GM18870 (cell line): ENCODE measurements at regions not wholly inside any gene's neighbourhood (a gene's known extent, or its start where the extent isn't known, plus 50 kb on each side); places are given as distances from the start of the nearest gene placed in this dataset.
"Not testable (repeated sequence)": the region's sequence is repeated elsewhere in the genome, so short reads cannot be mapped to it uniquely, and the experiment has no call there.

Experiments used
- ATAC-seq: cut with Tn5 transposase; IDR thresholded peaks from one replicate; pipeline ENCODE4 v1.9.1; 2021; ENCODE audit warnings: moderate library complexity; ENCODE audit not compliant: unreplicated experiment

DNA sequence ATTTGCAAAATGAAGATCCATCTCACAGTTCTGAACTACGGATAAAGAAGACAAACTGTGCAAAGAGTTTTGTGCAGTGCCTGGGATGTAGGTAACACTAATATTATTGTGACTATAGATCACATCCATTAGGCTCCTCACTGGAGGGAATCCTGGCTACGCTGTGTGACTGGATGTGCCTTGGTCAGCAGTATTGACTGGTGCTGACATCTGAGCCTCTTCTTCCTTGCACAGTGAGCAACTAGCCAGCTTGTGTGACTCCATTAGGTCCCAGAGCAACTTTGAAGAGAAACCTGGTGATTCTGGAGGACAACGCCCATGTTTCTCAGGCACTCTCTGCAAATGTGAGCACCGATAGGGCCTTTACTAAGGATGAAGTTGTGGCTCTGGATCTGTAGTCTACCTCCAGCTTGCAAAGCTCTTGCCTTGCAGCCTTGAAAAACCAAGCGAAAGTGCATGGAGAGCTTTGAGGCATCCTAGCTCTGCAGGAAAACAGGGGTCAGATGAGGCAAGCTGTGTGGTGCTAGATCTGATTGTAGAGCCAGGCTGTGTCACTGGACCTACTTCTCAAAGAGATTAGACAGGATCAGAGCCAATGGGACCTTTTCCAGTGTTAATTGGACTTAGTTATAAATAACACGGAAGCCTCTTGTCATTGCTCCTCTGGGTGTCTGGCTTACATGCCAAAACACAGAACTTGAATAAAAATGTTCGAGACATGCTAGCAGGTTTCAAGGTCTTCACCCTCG is 303.6 kb upstream of the LYZL1 start:
- ATAC-seq = no peak

DNA sequence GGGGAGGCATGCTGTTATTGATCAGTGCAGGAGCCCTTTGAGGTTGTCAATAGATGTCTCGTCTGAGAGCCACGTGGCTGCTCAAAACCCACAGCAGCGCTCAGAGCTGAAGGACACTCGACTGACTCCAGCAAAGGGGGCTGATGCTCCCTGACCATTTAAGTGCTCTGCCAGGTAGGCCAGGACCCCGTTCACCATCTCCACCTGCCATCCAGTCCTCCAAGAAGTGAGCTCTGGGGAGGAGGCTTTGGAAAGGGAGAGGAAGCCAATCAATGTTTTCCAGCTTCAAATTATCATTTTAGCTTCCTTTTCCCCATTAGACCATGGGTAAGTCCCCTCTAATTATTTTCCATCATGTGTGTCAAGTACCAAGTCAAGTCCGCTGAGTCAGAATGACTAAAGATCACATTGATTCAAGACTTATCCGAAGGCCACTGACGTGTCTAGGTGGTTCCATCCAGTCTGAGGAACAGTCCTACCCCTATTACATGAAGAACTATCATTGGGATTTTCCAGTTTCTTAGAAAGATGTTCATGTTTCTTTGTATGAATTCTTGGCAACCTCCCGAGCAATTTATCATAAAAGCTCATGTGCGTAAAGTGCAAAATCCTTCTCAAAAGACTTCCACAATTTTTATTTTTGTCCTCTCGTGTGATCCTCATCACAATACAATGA is 302.6 kb upstream of the LYZL1 start:
- no peak for ATAC-seq

DNA sequence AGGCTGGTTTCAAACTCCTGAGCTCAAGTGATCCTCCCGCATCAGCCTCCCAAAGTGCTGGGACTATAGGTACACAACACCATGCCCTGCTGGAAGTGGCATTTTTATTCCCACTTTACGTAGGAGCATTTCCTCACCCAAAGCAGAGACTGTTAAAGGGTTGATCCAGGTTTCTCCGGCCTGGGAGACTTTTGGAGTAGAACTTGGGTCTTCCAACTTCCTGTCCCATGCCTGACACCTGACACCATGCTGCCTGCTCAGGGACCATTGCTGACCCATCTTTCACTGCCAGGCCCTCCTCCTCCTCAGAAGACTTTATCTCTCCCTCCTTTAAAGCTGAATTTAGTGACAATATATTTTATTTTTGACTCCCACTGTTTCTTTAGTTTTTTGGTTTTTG is 302.0 kb upstream of the LYZL1 start:
- ATAC-seq = no peak

DNA sequence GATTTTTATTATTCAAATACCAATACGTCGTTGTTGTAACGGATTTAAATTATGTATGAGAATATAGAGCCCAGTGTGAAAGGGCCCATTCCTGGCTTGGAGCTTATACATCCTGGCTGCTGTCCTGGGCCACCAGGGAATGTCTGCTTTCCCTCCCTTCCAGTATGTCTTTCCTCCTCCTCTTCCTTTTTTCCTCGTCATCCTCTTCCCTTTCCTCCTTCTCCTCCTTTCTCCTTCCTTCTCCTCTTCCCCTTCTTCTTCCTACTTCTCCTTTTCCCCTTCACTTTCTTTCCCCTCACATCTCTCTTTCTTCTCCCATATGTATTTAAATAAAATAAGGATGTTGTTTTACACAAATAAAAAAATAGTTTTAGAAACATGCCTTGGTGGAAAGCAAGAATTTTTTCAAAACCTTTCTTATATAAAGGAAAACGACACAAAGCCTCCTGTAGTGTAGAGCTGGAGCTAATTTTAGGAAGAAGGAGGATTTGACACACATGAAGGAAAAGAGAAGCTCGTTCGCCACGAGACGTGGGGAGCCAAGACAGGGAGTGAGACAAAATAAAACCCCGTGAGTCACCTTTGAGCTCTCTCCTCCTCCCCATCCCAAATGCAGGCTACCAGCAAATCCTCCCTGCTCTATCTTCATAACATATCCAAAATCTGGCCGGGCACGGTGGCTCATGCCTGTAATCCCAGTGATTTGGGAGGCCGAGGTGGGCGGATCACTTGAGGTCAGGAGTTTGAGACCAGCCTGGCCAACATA is 301.1 kb upstream of the LYZL1 start:
- no peak for ATAC-seq

DNA sequence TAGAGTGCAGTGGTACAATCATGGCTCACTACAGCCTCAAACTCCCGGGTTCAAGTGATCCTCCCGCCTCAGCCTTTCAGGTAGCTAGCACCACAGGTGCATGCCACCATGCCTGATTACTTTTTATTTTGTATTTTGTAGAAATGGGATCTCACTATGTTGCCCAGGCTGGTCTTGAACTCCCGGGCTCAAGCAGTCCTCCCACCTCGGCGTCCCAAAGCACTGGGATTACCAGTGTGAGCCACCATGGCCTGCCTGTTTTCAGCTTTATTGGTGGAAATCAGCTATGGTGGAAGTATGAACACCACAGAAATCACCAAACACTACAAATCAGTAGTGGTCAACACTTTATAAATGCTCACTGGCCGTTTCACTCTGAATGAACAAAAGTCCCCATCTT is 299.9 kb upstream of the LYZL1 start:
- ATAC-seq = no peak

DNA sequence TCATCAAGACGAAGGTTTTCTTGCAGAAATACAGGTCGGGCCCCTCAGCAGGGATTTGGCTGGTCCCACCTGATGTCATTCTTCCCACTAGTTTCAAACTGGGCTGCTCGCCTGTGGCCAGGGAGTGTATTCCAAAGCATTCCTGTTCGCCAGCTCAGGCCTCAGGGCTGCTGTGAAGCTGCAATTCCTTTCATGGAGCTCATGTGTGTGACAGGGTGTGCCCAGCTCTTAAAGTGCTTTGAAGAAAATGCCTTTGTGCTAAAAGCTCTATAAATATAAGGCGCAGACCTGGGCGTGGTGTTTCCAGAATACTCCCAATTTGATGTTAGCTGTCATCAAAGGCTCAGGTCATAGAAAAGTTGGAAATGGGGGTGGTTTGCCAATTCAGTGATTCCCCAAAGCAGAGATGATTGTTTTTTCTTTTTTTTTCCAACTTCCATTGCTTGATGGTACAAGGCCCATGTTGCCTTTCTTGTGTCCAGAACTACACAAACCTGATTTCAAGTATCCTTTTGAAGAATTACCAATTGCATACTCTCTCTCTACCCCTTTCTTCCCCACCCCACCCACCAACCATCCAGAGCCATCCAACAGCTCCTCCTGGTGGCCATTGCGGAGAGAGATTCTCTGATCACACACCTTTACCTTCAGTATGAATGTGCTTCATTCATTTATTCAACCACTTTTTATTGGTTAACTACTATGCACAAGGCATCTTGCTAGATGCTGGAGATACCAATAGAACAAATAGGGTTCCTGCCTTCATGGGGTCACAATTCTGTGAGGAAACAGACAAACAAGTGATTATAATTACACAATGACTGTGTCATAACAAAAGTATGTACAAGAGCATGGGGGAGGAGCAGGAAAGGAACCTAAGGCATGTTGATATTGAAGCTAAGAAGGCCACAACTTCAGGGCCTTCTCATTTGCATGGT is 297.3 kb upstream of the LYZL1 start:
- no peak for ATAC-seq

DNA sequence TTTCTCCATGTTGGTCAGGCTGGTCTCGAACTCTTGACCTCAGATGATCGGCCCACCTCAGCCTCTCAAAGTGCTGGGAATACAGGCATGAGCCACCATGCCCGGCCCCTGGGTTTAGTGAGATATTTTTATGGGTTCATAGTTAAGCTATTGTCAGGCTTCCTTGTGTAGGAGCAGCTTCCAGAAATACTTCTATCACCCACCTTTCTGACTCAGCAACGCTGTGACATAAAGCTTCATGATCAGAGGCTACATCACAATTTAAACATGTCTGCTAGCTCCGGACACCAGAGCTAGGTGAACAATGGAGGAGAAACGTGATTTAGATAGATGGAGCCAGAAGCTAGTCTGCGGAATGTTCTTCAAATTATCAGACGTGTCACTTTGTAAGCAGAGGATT is 295.8 kb upstream of the LYZL1 start:
- no peak for ATAC-seq

DNA sequence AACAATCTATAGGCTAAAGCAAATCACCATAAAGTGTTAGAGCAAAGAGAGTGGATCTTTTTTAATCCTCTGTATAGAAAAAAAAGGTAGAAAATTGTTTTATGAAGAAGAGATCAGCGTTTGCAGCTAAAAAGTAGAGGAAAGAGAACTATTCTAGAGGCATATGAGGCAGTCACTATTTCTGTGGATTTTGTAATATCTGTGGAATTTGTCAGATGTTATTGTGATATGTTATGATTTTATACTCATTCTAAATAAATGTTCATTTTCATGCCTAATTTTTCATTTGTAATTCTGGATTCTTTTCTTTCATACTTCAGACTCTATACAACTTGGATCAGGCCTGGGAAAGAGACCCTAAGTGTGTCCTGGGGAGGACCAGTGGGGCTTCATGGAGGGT is 295.0 kb upstream of the LYZL1 start:
- no peak for ATAC-seq

DNA sequence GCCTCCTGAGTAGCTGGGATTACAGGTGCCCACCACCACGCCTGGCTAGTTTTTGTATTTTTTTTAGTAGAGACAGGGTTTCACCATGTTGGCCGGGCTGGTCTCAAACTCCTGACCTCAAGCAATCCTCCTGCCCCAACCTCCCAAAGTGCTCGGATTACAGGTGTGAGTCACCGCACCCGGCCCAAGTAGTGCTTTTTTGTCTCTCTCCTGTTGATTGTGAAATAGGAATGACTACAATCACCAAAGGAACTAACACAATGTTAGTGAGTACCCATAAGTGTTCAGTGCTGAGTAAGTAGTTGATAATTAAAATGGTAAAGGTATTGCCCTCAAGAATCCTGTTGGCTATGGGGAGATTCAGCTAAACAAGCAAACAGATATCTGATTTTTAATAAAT is 294.1 kb upstream of the LYZL1 start:
- ATAC-seq = not testable (repeated sequence)

DNA sequence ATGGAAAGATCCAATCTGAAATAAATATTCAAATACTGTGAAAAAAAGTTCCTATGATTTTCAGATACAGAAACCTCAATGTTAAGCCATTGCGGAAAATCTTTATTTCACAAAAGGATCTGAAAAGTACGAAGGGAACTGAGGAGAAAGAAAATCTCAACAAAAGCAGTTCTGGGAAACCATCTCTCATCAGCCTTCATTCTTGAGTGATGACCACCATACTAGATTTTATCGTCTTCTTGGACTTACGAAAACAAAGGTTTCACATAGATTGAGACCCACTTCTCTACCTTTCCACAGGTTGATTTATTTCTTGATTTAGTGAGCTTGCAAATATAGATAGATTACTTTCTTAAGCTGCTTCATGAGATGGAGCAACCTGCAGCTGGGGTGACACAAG is 293.4 kb upstream of the LYZL1 start:
- ATAC-seq = no peak

DNA sequence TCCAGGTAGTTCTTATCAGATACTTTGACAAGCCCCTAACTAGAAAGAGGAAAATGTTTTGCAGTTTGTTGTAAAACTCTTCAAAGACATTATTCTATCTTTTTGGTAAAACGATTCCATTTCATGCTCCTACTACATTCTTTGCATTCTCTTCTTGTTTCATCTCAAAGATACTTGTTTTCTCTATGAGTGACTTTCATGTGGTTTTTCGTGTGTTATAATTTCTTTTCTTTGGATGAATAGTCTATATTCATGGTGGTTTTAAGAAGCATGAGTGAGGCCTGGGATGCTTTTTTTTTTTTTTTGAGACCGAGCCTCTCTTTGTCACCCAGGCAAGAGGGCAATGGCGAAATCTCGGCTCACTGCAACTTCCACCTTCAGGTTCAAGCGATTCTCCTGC is 292.5 kb upstream of the LYZL1 start:
- no peak for ATAC-seq

DNA sequence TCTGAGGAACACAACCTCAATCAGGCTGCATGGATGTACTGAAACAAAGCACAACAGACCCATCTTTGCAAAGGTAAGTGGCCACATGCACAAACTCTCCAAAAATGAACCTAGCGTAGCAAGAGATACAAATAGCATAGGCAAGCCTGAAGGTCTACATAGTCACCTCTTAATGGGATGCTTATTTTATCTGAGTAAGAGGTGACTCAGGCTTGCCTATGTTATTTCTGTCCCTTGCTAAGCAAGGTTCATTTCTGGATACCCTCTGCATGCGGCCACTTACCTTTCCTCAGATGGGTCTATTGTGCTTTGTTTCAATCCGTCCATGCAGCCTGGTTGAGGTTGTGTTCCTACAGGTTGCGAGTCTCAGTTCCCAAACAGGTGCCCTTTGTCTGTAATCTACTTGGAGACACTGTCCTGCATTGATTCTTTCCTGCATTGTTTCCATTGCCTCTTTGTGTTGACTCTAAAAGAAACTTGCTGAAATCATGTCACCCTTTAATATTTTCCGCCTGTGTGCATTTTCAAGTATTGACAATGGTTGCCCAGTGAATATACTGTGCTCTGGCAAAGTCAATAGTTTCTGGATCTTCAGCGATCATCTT is 291.8 kb upstream of the LYZL1 start:
- ATAC-seq = no peak

DNA sequence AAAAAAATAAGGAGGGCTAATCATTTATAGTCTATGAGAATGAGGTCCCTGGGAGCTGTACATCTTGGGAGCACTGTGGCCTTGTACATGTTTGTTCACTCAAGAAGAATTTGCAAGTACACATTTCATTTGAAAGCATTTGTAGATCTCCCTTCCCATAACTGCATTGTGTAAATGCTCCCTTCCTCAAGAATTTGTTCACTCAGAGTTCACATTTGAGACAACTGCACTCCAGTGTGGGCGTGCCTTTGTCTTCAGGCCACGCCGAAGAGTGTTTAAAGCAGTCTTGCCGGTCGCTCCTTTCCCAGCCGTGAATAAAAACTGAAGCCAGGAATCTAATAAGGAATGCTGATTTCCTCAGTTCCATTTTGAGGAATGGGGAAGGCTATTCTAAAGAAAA is 291.1 kb upstream of the LYZL1 start:
- no peak for ATAC-seq

DNA sequence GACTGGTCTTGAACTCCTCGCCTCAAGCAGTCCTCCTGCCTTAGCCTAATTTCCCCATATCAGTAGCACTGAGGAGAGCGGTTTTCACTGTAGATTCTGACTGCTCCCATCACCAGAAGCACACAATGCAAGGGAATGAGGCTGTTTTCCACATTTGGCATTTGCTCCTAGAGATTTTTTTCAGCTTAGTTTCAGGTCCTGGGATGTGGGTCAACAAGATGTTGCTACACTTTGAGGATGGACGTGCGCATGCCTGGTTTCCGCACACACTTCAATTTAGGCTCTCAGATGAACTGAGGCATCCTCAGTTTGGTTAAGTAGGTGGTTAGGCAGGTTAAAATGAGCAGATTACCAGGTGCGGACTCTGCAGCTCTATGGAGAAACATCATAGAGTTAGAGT is 287.1 kb upstream of the LYZL1 start:
- no peak for ATAC-seq

DNA sequence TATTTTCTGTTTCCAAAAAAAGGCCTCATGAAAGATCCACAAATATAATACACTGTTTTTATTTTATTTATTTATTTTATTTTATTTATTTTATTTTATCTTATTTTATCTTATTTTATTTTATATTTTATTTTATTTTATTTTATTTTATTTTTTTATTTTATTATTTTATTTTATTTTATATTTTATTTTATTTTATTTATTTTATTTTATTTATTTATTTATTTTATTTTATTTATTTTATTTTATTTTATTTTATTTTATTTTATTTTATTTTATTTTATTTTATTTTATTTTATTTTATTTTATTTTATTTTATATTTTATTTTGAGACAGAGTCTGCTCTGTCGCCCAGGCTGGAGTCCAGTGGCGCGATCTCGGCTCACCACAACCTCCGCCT is 285.9 kb upstream of the LYZL1 start:
- not testable (repeated sequence) for ATAC-seq

DNA sequence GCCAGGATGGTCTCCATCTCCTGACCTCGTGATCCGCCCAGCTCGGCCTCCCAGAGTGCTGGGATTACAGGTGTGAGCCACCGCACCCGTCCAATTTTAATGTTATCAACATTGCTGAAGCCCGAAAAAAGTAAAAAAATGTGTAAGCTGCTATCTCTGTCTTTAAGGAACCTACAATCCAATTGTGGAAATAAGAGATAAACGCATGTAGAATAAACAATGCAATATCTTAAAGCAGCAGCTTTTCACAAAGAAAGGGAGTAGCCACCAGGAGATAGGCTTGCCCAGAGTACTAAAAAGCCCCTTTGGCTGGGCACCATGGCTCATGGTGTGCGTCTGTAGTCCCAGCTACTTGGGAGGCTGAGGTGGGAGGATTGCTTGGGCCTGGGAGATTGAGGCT is 282.9 kb upstream of the LYZL1 start:
- ATAC-seq = no peak

DNA sequence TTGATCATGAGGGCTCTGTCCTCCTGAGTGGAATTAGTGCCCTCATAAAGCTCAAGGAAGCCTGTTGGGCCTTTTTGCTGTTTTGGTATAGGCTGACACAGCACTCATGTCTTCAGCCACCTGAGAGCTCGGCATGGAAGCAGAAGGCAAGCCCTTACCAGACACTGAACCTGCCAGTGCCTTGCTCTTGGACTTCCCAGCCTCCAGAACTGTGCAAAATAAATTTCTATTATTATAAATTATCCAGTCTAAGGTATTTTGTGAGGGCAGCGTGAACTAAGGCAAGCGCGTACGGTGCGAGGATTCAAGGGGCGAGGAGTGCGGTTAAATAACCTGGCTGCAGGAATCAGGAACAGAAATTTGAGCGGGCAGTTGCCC is 281.5 kb upstream of the LYZL1 start:
- ATAC-seq = no peak

DNA sequence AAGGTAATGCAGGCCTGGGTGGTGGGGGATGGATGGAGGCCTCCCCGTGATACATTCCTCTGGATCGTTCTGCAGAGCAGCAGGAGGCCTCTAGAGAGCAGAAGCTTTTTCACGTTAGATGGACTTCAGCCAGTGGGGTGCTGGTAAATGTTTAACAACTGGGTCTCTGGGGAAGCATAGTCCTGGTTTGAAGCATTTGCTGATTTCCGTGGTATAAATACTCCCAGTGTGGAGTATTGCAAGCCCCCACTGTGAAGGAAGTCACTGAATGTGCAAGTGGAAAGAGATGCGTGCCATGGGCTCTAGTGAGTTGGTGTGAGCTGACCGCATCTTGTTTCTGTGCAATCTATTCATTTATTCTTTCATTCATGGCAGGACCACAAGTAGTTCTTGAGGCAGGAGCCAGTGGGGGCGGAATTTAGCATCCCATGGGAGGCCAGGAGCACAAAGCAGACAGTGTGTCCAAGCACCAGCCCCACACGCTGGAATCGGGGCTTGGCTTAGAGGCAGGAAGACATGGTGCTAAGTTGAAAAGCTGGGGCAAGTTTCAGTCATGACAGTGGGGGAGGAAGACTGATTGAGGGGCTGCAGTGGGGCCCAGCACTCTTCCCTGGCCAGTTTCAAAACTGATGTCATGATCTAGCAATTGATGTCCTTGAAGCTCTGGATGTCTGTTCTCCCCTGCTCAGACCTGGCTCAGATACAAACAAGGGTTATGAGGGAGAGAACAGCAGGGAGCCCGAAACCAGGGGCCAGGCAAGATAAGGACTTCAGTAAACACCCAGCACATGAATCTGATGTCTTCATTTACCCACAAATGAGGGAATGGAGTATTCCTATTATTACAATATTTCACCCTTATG is 280.9 kb upstream of the LYZL1 start:
- ATAC-seq = no peak

DNA sequence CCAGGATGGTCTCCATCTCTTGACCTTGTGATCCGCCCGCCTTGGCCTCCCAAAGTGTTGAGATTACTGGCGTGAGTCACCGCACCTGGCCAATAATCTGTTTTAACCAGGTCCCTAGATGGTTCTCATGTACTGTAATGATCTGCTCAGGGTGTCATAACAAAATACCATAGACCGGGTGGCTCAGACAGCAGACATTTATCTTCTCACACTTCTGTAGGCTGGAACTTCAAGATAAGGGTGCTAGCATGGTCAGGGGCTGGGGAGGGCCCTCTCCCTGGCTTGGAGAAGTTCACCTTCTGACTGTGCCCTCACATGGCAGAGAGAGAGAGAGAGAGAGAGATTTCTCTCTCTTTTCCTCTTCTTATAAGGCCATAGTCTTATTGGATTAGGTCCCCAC is 279.4 kb upstream of the LYZL1 start:
- ATAC-seq = no peak

DNA sequence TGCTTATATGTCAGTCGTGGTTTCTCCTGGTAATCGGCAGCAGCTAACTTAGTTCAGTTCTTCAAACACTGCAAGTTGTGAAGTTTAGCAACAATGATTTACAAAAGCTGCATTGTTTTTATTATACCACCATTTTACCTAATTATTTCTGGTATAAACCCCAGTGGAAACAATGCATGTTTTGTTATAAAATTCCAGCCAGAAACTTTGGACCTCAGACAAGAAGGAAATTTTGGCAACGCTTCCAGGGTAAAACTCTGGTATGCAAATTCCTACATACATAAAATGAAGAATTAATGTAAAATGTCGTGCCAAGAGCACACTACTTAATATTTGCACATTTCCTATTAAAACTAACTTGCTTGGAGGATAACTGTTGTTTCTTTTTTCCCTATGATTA is 277.4 kb upstream of the LYZL1 start:
- ATAC-seq = no peak
